ENCODE measurements at regions not wholly inside any gene's neighbourhood (a gene's known extent, or its start where the extent isn't known, plus 50 kb on each side); places are given as distances from the start of the nearest gene placed in this dataset.

DNA sequence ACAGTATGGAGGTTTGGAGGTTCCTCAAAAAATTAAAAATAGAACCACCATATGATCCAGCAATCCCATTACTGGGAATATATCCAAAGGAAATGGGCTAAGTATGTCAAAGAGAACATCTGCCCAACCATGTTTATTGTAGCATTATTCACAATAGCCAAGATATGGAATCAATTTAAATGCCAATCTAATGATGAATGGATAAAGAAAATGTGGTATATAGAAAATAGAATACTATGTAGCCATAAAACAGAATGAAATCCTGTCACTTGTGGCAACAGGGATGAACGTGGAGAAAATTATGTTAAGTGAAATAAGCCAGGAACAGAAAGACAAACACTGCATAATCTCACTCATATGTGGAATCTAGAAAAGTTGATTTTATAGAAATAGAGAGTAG, 201.7 kb upstream of the AJAP1 start:
- TF ChIP-seq, protein P1, sequence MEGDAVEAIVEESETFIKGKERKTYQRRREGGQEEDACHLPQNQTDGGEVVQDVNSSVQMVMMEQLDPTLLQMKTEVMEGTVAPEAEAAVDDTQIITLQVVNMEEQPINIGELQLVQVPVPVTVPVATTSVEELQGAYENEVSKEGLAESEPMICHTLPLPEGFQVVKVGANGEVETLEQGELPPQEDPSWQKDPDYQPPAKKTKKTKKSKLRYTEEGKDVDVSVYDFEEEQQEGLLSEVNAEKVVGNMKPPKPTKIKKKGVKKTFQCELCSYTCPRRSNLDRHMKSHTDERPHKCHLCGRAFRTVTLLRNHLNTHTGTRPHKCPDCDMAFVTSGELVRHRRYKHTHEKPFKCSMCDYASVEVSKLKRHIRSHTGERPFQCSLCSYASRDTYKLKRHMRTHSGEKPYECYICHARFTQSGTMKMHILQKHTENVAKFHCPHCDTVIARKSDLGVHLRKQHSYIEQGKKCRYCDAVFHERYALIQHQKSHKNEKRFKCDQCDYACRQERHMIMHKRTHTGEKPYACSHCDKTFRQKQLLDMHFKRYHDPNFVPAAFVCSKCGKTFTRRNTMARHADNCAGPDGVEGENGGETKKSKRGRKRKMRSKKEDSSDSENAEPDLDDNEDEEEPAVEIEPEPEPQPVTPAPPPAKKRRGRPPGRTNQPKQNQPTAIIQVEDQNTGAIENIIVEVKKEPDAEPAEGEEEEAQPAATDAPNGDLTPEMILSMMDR (IDR thresholded peaks at IDR 0.05; ENCODE audit: insufficient read depth, low read length, poor library complexity, severe bottlenecking), result no peak
- no peak for TF ChIP-seq EZH2phosphoT487 (conservative IDR thresholded peaks at IDR 0.05; ENCODE audit: low read length)
